ENCODE measurements at regions not wholly inside any gene's neighbourhood (a gene's known extent, or its start where the extent isn't known, plus 50 kb on each side); places are given as distances from the start of the nearest gene placed in this dataset.

DNA sequence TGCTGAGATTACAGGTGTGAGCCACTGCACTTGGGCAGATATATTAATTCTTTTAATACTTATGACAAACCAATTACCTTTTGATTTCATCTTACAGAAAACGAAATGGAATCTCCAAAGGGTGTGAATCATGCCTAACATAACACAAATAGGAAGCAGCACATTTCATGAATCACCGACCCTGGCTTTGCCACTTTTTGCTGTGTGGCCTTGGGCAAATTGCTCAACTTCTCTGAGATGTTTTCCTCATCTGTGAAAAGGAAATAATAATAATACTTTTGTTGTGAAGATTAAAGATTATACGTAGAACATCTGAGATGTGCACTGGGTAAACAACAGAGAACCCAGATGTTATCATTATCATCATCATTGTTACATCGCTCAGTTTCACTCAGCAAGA, 50.7 kb upstream of the FREM1 start:
- no peak for DNase-seq

All from activated effector memory CD4-positive, alpha-beta T cell treated with Interleukin-2 at 50 U/mL for 16 hours (primary cell).